ENCODE measurements at regions not wholly inside any gene's neighbourhood (a gene's known extent, or its start where the extent isn't known, plus 50 kb on each side); places are given as distances from the start of the nearest gene placed in this dataset.
A peak's percentile ranks its signal among the peaks of the same experiment; 100 is the strongest.

GRCh38 chr10:62634576-62634975 is 169.9 kb upstream of the ADO start:
- DNase-seq, result no peak

- DNase-seq, result no peak
Measured at GRCh38 chr10:62635127-62635526, 169.4 kb upstream of the ADO start.

- DNase-seq, result peak; percentile 32
Measured at GRCh38 chr10:62636825-62637248, 167.7 kb upstream of the ADO start.

- DNase-seq, result peak; percentile 75
Measured at GRCh38 chr10:62637249-62638061, 167.1 kb upstream of the ADO start.

- peak; percentile 48 for DNase-seq
Measured at GRCh38 chr10:62638062-62638477, 166.4 kb upstream of the ADO start.

- DNase-seq, result no peak
Measured at GRCh38 chr10:62639144-62639543, 165.4 kb upstream of the ADO start.

- no peak for DNase-seq
Measured at GRCh38 chr10:62640411-62640810, 164.1 kb upstream of the ADO start.

GRCh38 chr10:62643606-62644587 is 160.6 kb upstream of the ADO start:
- no peak for DNase-seq

- no peak for DNase-seq
Measured at GRCh38 chr10:62647375-62648092, 157.0 kb upstream of the ADO start.

GRCh38 chr10:62648921-62649320 is 155.6 kb upstream of the ADO start:
- no peak for DNase-seq

- no peak for DNase-seq
Measured at GRCh38 chr10:62650411-62650810, 154.1 kb upstream of the ADO start.

- DNase-seq, result no peak
Measured at GRCh38 chr10:62651341-62651740, 153.2 kb upstream of the ADO start.

GRCh38 chr10:62652114-62652513 is 152.4 kb upstream of the ADO start:
- DNase-seq, result no peak

GRCh38 chr10:62652564-62652963 is 152.0 kb upstream of the ADO start:
- no peak for DNase-seq

- no peak for DNase-seq
Measured at GRCh38 chr10:62653254-62653653, 151.3 kb upstream of the ADO start.

- no peak for DNase-seq
Measured at GRCh38 chr10:62654966-62655336, 149.6 kb upstream of the ADO start.

- no peak for DNase-seq
Measured at GRCh38 chr10:62655337-62655994, 149.1 kb upstream of the ADO start.

- DNase-seq, result no peak
Measured at GRCh38 chr10:62657244-62657835, 147.2 kb upstream of the ADO start.

- no peak for DNase-seq
Measured at GRCh38 chr10:62658516-62658915, 146.0 kb upstream of the ADO start.

GRCh38 chr10:62661143-62661542 is 143.4 kb upstream of the ADO start:
- no peak for DNase-seq

- DNase-seq, result no peak
Measured at GRCh38 chr10:62662486-62662885, 142.0 kb upstream of the ADO start.

GRCh38 chr10:62665771-62666170 is 138.7 kb upstream of the ADO start:
- DNase-seq, result no peak

All from CD4-positive, alpha-beta T cell treated with Interleukin-12 subunit alpha and Interleukin-12 subunit beta, for 1 hour (primary cell).